SK-N-MC (cell line): ENCODE measurements at regions not wholly inside any gene's neighbourhood (a gene's known extent, or its start where the extent isn't known, plus 50 kb on each side); places are given as distances from the start of the nearest gene placed in this dataset.

Source experiments
- DNase-seq: peaks from one replicate; pipeline ENCODE4 v3.0.0-alpha.2; 2011; ENCODE audit warnings: low read depth, low spot score
- H3K27ac ChIP-seq: fragments of 200-600 bp; sonication (generic); 2 replicates; pipeline ENCODE4 v1.5.1; 2016; ENCODE audit warnings: mixed run types
- H3K36me3 ChIP-seq: fragments of 200-600 bp; sonication (generic); 2 replicates; pipeline ENCODE4 v1.6.1; 2017; ENCODE audit warnings: antibody characterized with exemption, low read length, mixed read lengths; ENCODE audit not compliant: insufficient read depth
- H3K4me3 ChIP-seq: fragments of 200-600 bp; sonication (generic); 2 replicates; pipeline ENCODE4 v1.5.1; 2016
- H3K9ac ChIP-seq: fragments of 200-600 bp; sonication (generic); 2 replicates; pipeline ENCODE4 v1.8.0; 2017; ENCODE audit warnings: mixed run types, mixed read lengths; ENCODE audit not compliant: insufficient read length
- H3K9me3 ChIP-seq: fragments of 200-600 bp; sonication (generic); 2 replicates; pipeline ENCODE4 v1.6.1; 2017; ENCODE audit warnings: low read depth, mild to moderate bottlenecking, antibody characterized with exemption, low read length, moderate library complexity, mixed read lengths
- EZH2 ChIP-seq: fragments of 200-600 bp; sonication (generic); IDR thresholded peaks from one replicate; pipeline ENCODE4 v1.6.1; 2017; ENCODE audit warnings: antibody characterized with exemption
- FOXP2 ChIP-seq: optimal IDR thresholded peaks from 2 replicates; pipeline ENCODE3; 2011; ENCODE audit warnings: mild to moderate bottlenecking, moderate library complexity; ENCODE audit not compliant: insufficient read depth; ENCODE audit errors: extremely low read length, control extremely low read depth
- POLR2AphosphoS5 ChIP-seq: IDR thresholded peaks from 2 replicates; pipeline ENCODE4 v1.6.1; 2012; ENCODE audit warnings: mild to moderate bottlenecking, low read depth, low read length, borderline replicate concordance

DNA sequence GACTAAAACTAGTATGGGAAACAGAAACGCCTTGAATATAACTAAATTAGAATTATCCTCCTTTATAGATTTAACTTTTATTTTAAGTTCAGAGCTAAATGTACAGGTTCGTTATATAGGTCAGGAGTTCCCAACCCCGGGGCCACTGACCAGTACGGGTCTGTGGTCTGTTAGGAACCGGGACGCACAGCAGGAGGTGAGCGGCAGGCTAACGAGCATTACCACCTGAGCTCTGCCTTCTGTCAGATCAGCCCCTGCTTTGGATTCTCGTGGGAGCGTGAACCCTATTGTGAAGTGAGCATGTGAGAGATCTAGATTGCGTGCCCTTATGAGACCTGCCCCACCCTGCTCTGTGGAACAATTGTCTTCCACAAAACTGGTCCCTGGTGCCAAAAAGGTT is 51.0 kb downstream of the FAT4 start:
- TF ChIP-seq EZH2: no peak
- no peak for TF ChIP-seq FOXP2
- no peak for TF ChIP-seq POLR2AphosphoS5
- Histone ChIP-seq H3K4me3 (no peak overlapping the region), H3K9ac (no peak overlapping the region), H3K27ac (no peak overlapping the region), H3K36me3 (peaks cover 66% of the 10 kb centered on the region), H3K9me3 (no peaks in the 10 kb centered on the region)
- no peak for DNase-seq

GRCh38 chr4:125368146-125368545 is 53.4 kb downstream of the FAT4 start:
- Histone ChIP-seq H3K36me3 (peaks cover 61% of the 10 kb centered on the region), H3K9me3 (no peaks in the 10 kb centered on the region), H3K4me3 (peak overlapping the region; percentile 71), H3K9ac (peak overlapping the region; percentile 42), H3K27ac (peak overlapping the region; percentile 93)
- peak; percentile 70 for DNase-seq
- TF ChIP-seq POLR2AphosphoS5 (no peak; the same call in 1 of the 2 replicates), EZH2 (no peak), FOXP2 (no peak)

DNA sequence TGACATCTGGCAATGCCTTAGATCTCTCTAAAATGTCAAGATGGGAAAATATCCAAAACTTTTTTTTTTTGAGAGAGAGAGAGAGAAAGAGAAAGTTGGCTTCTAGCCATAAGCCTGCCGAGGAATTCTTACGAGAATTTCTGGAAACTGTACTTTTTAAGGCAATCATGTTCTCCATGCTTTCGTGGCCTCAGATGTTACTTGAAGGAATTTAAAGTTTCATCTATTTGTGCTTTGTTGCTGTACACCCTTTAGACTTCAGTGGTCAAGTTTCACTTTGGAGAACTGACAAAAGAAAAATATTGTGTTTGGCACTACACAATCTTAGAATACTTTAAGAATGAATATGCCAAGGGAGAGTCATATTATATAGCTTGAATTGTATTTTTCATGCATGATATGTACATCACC is 53.9 kb downstream of the FAT4 start:
- Histone ChIP-seq H3K4me3 (peak overlapping the region; percentile 60), H3K36me3 (peaks cover 64% of the 10 kb centered on the region), H3K27ac (peak overlapping the region; percentile 93), H3K9ac (peak overlapping the region; percentile 22), H3K9me3 (no peaks in the 10 kb centered on the region)
- peak; percentile 66 for DNase-seq
- no peak for TF ChIP-seq EZH2
- no peak for TF ChIP-seq FOXP2
- no peak for TF ChIP-seq POLR2AphosphoS5

- Histone ChIP-seq H3K27ac (peak overlapping the region; percentile 93), H3K9me3 (no peaks in the 10 kb centered on the region), H3K4me3 (peak overlapping the region; percentile 60), H3K36me3 (peaks cover 64% of the 10 kb centered on the region), H3K9ac (peak overlapping the region; percentile 22)
- no peak for DNase-seq
- TF ChIP-seq EZH2: no peak
- TF ChIP-seq POLR2AphosphoS5: no peak
- no peak for TF ChIP-seq FOXP2
Measured at GRCh38 chr4:125369098-125369497, 54.3 kb downstream of the FAT4 start.

DNA sequence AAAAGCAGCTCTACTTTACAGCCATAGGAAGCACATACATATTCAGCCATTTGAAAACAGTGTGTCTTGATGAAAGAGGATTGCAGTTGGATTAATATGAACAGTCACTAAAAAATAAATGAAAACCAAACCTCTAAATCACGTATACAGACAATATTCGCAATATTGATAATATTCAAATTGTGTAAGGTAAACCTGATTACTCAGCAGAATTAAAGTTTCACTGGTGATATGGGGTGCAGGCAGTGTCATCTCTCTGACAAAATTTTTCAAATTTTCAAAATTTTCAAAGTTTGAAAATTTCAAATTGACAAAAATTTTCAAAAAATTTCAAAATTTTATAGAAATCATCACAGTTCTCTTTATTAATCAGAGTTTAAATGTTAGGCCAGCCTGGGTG is 55.7 kb downstream of the FAT4 start:
- TF ChIP-seq POLR2AphosphoS5 (no peak), EZH2 (no peak), FOXP2 (no peak)
- no peak for DNase-seq
- Histone ChIP-seq H3K27ac (no peak overlapping the region), H3K4me3 (no peak overlapping the region), H3K9ac (no peak overlapping the region), H3K36me3 (peaks cover 58% of the 10 kb centered on the region), H3K9me3 (no peaks in the 10 kb centered on the region)

- no peak for DNase-seq
- peaks cover 56% of the 10 kb centered on the region for H3K36me3 ChIP-seq
- TF ChIP-seq EZH2 (no peak), FOXP2 (no peak), POLR2AphosphoS5 (no peak)
- no peak overlapping the region for H3K4me3 ChIP-seq
- peak overlapping the region; percentile 39; the same call in 1 of the 2 replicates for H3K27ac ChIP-seq
- peaks cover 5% of the 10 kb centered on the region; the same call in 1 of the 2 replicates for H3K9me3 ChIP-seq
- H3K9ac ChIP-seq: no peak overlapping the region
Measured at GRCh38 chr4:125382995-125383394, 68.2 kb downstream of the FAT4 start.

- H3K4me3 ChIP-seq: peak overlapping the region; percentile 35; the same call in 1 of the 2 replicates
- peak overlapping the region; percentile 94 for H3K27ac ChIP-seq
- peak overlapping the region; percentile 26 for H3K9ac ChIP-seq
- peaks cover 39% of the 10 kb centered on the region for H3K36me3 ChIP-seq
- no peak for TF ChIP-seq POLR2AphosphoS5
- no peak for TF ChIP-seq EZH2
- TF ChIP-seq FOXP2: no peak
- DNase-seq: no peak
- H3K9me3 ChIP-seq: peaks cover 5% of the 10 kb centered on the region; the same call in 1 of the 2 replicates
Measured at GRCh38 chr4:125387770-125388169, 73.0 kb downstream of the FAT4 start.

GRCh38 chr4:125388613-125389012 is 73.9 kb downstream of the FAT4 start:
- Histone ChIP-seq H3K9ac (peak overlapping the region; percentile 49), H3K36me3 (peaks cover 32% of the 10 kb centered on the region), H3K4me3 (peak overlapping the region; percentile 35), H3K9me3 (peaks cover 5% of the 10 kb centered on the region; the same call in 1 of the 2 replicates), H3K27ac (peak overlapping the region; percentile 94)
- peak; percentile 71 for DNase-seq
- TF ChIP-seq EZH2 (no peak), POLR2AphosphoS5 (no peak), FOXP2 (no peak)

DNA sequence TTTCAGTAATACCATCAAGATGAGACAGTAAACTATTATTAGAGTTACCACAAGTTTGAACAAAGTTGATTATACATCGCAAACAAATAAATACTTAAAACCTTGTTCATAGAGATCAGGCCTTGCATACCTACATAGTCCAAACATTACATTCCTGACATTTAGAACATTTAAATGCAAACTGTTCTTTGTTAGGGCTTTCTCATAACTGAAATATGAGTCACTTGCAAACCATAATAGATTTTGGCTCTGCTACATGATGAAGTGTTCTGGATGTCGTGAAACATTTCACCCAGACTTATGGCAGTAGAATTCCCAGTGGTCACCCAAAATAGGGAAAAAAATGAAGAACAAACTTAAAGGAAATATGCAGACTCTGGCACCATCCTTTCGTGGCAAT is 75.0 kb downstream of the FAT4 start:
- Histone ChIP-seq H3K4me3 (no peak overlapping the region), H3K9ac (no peak overlapping the region), H3K9me3 (no peaks in the 10 kb centered on the region), H3K36me3 (peaks cover 29% of the 10 kb centered on the region), H3K27ac (peak overlapping the region; percentile 94)
- no peak for DNase-seq
- TF ChIP-seq FOXP2: no peak
- no peak for TF ChIP-seq POLR2AphosphoS5
- no peak for TF ChIP-seq EZH2
